ENCODE measurements at regions not wholly inside any gene's neighbourhood (a gene's known extent, or its start where the extent isn't known, plus 50 kb on each side); places are given as distances from the start of the nearest gene placed in this dataset.

- no TSS peak for BruUV-seq (replicated peaks)
- POLR2A ChIA-PET = no interaction called here
Measured at GRCh38 chr6:113358063-113358583, 499.0 kb upstream of the MARCKS start.

More at GRCh38 chr6:113358063-113358583, 499.0 kb upstream of the MARCKS start:
- H3K4me1 ChIP-seq (ENCODE audit: control insufficient read depth, extremely low read depth, insufficient read depth, low read length) = peaks cover 22% of the 10 kb centered on the region
- H3K27ac ChIP-seq (ENCODE audit: insufficient read depth, low read depth, low read length) = no peak overlapping the region
- no peak overlapping the region for H3K4me3 ChIP-seq (replicated peaks in 1 of 3; ENCODE audit: insufficient read depth in 1 of 3, low read depth in 1 of 3, low read length in 3 of 3)
- H3K27me3 ChIP-seq (ENCODE audit: control insufficient read depth in 2 of 2, insufficient read depth in 2 of 2, low read length in 2 of 2) = no peaks in the 10 kb centered on the region
- no peaks in the 10 kb centered on the region for H3K36me3 ChIP-seq (ENCODE audit: control insufficient read depth in 2 of 2, extremely low read depth in 1 of 2, insufficient read depth in 2 of 2, low read length in 2 of 2)
- FAIRE-seq (no peak), DNase-seq (ENCODE audit: low read depth, low spot score) (no peak)
- TF ChIP-seq GATA2 (IDR thresholded peaks at IDR 0.05; ENCODE audit: insufficient read depth, insufficient read length, low read depth, low read length) (no peak), JUN (IDR thresholded peaks at IDR 0.05; ENCODE audit: borderline replicate concordance, insufficient read depth, insufficient read length, low read depth) (no peak), MAX (IDR thresholded peaks at IDR 0.05; ENCODE audit: insufficient read depth, insufficient read length) (no peak), CTCF (IDR thresholded peaks at IDR 0.05; ENCODE audit: extremely low read depth in 1 of 2, insufficient read depth in 1 of 2, low read depth in 1 of 2, low read length in 2 of 2) (no peak), MYC (IDR thresholded peaks at IDR 0.05; ENCODE audit: low read depth, low read length) (no peak), FOS (IDR thresholded peaks at IDR 0.05; ENCODE audit: borderline replicate concordance, insufficient read depth, low read length) (no peak), POLR2A (IDR thresholded peaks at IDR 0.05; ENCODE audit: low read depth, low read length) (no peak)
- H3K9me3 ChIP-seq (replicated peaks; ENCODE audit: control insufficient read depth, insufficient read depth, low read length) = no peaks in the 10 kb centered on the region
- H3K9me1 ChIP-seq (replicated peaks; ENCODE audit: control insufficient read depth, extremely low read depth, insufficient read depth, low read length) = no peaks in the 10 kb centered on the region
- H3K9ac ChIP-seq (replicated peaks; ENCODE audit: extremely low read depth, insufficient read depth, low read length) = no peak overlapping the region
- dilution Hi-C loops (cut with MboI; ENCODE audit: extremely low pct_ligation_motif_present, low sequenced_read_pairs) = no loop called here
- H4K20me1 ChIP-seq (replicated peaks; ENCODE audit: control insufficient read depth, extremely low read depth, insufficient read depth, low read length) = no peaks in the 10 kb centered on the region
- no peak overlapping the region for H2AFZ ChIP-seq (ENCODE audit: low read depth, low read length)
- H3K4me2 ChIP-seq (ENCODE audit: insufficient read depth, low read length) = no peak overlapping the region
- H3K79me2 ChIP-seq (ENCODE audit: control insufficient read depth, insufficient read depth, low read length) = no peaks in the 10 kb centered on the region
- intact Hi-C loops (cut with micrococcal nuclease) = no loop called here
- CTCF ChIA-PET = no interaction called here

All from endothelial cell of umbilical vein (primary cell).